ENCODE measurements at regions not wholly inside any gene's neighbourhood (a gene's known extent, or its start where the extent isn't known, plus 50 kb on each side); places are given as distances from the start of the nearest gene placed in this dataset.

- no peak overlapping the region for H4K5ac ChIP-seq (ENCODE audit: insufficient read length, low read depth, low read length)
- H2BK5ac ChIP-seq (ENCODE audit: insufficient read length, low read length) = no peak overlapping the region
- H3K27me3 Mint-ChIP-seq (ENCODE audit: low read depth) = no peaks in the 10 kb centered on the region
- H3K79me1 ChIP-seq (ENCODE audit: insufficient read depth, low read depth, low read length, poor library complexity, severe bottlenecking) = no peaks in the 10 kb centered on the region
- WGBS (ENCODE audit: extremely low coverage, insufficient read length, low lambda C conversion rate) = no CpG with 5 or more reads among the region's 1 CpG
- no peaks in the 10 kb centered on the region for H3K36me3 Mint-ChIP-seq (ENCODE audit: insufficient read depth in 1 of 3, low read depth in 3 of 3)
- no peak overlapping the region for H3K4ac ChIP-seq (ENCODE audit: low read depth, low read length)
- no peaks in the 10 kb centered on the region; a peak in 1 of 5 replicates for H3K9me3 Mint-ChIP-seq
- no peak overlapping the region for H3K27ac Mint-ChIP-seq
- H3K56ac ChIP-seq (ENCODE audit: insufficient read length, low read depth, low read length) = no peak overlapping the region
- H3K9me3 ChIP-seq (ENCODE audit: control insufficient read depth, low read depth, low read length) = no peaks in the 10 kb centered on the region
- H2BK120ac ChIP-seq (ENCODE audit: low read depth, low read length, poor library complexity, severe bottlenecking) = no peak overlapping the region
- no peak overlapping the region for H2BK12ac ChIP-seq (ENCODE audit: insufficient read length, low read depth, low read length)
- H3K27ac ChIP-seq (ENCODE audit: insufficient read length, low read depth, low read length) = no peak overlapping the region
- H2BK20ac ChIP-seq (ENCODE audit: low read depth, low read length, poor library complexity, severe bottlenecking) = no peak overlapping the region
- H2BK15ac ChIP-seq (ENCODE audit: low read depth, low read length) = no peak overlapping the region
- no peak for DNase-seq
- no peaks in the 10 kb centered on the region for H4K20me1 ChIP-seq (ENCODE audit: control insufficient read depth, insufficient read depth, insufficient read length)
- no peaks in the 10 kb centered on the region for H3K27me3 ChIP-seq (ENCODE audit: insufficient read depth, low read length)
- H3T11ph ChIP-seq (ENCODE audit: low read length) = no peak overlapping the region
- no peak overlapping the region for H2AK5ac ChIP-seq (ENCODE audit: insufficient read length, low read length)
- H4K8ac ChIP-seq (replicated peaks; ENCODE audit: insufficient read length, low read depth, low read length) = no peak overlapping the region
- no peaks in the 10 kb centered on the region for H3K23me2 ChIP-seq (ENCODE audit: insufficient read length, low read depth, low read length, poor library complexity, severe bottlenecking)
- H2AFZ ChIP-seq (ENCODE audit: low read length) = no peak overlapping the region
- no peak for TF ChIP-seq CTCF (conservative IDR thresholded peaks at IDR 0.05)
- H3K4me1 ChIP-seq (ENCODE audit: insufficient read depth, low read length) = no peaks in the 10 kb centered on the region
- no peak overlapping the region for H3K4me2 ChIP-seq (ENCODE audit: insufficient read depth, insufficient read length, low read length)
- no peak overlapping the region for H3K14ac ChIP-seq (ENCODE audit: insufficient read depth, low read length)
- H3K23ac ChIP-seq (ENCODE audit: insufficient read length, low read depth, low read length) = no peak overlapping the region
- no peak overlapping the region for H3K9ac ChIP-seq (ENCODE audit: extremely low read depth, insufficient read length, low read length)
- H3K79me2 ChIP-seq (ENCODE audit: insufficient read depth, low read length) = no peaks in the 10 kb centered on the region
- H3K4me3 Mint-ChIP-seq = no peak overlapping the region
- no peak overlapping the region for H3K18ac ChIP-seq (ENCODE audit: insufficient read length, low read depth, low read length)
- no peaks in the 10 kb centered on the region for H3K4me1 Mint-ChIP-seq
- no peak overlapping the region for H4K91ac ChIP-seq (ENCODE audit: insufficient read length, low read depth, low read length)
Measured at GRCh38 chr9:87099407-87099806, 152.1 kb upstream of the GAS1 start.
